GM21423 (cell line): ENCODE measurements at regions not wholly inside any gene's neighbourhood (a gene's known extent, or its start where the extent isn't known, plus 50 kb on each side); places are given as distances from the start of the nearest gene placed in this dataset.

Experiments used
- ATAC-seq: cut with Tn5 transposase; IDR thresholded peaks from one replicate; pipeline ENCODE4 v1.9.1; 2021; ENCODE audit warnings: mild to moderate bottlenecking, moderate library complexity; ENCODE audit not compliant: unreplicated experiment

GRCh38 chr20:51083447-51083846 is 60.5 kb upstream of the KCNG1 start:
- ATAC-seq = no peak

DNA sequence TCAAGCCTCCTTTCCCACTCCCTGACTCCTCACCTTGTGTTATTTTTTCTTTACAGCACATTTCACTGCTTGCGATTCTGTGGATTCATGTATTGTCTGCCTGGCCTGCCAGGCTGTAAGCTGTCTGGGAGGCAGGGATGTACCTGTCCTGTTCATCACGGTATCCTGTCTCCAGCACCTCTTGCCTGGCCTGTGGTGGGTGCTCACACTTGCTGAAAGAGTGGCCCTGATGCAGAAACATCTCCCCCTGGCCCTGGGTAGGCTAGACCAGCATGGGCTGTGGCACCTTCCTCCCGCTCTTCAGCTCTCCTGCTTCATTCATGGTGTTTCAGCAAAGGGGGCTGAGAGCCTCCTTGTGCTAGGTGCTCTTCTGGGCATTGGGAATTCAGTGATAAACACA is 60.1 kb upstream of the KCNG1 start:
- no peak for ATAC-seq

- no peak for ATAC-seq
Observed at GRCh38 chr20:51080516-51080915, 57.6 kb upstream of the KCNG1 start.

GRCh38 chr20:51079488-51079887 is 56.6 kb upstream of the KCNG1 start:
- ATAC-seq = no peak

DNA sequence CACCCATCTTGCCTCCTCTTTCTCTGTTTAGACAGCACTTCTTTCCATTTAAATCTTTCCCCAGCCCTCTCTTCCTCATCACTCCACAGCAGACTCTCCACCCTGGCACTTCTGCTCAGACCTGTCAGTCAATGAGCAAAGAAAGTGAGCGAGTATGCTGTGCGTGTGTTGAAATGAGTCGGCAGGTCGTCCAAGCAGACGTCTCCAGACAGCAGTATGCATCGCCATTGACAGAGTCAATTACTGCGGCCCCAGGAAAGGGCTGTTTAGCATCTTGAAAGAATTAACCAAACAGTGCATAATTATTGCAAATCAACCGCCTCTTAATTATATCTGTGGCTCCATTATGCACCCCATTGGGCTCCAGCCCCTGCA is 54.8 kb upstream of the KCNG1 start:
- ATAC-seq = no peak

GRCh38 chr20:51076786-51077685 is 54.1 kb upstream of the KCNG1 start:
- ATAC-seq = no peak

GRCh38 chr20:51074062-51074461 is 51.2 kb upstream of the KCNG1 start:
- no peak for ATAC-seq
